ENCODE measurements at regions not wholly inside any gene's neighbourhood (a gene's known extent, or its start where the extent isn't known, plus 50 kb on each side); places are given as distances from the start of the nearest gene placed in this dataset.

DNA sequence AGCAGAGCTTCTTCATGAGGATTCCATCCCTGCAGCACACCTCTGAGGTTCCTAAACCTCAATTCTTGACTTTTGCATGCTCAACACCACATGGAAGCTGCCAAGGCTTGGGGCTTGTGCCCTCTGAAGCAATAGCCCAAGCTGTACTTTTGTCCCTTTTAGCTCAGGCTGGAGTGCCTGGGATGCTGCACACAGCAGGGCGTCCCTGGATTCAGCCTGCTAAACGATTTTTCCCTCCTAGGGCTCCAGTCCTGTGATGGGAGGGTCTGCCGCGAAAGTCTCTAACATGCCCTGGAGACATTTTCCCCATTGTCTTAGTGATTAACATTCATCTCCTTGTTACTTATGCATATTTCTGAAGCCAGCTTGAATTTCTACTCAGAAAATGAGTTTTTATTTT is 98.3 kb downstream of the SLITRK5 start:
- Histone ChIP-seq H3K4me3 (no peak overlapping the region), H3K27ac (ENCODE audit: low read depth) (no peak overlapping the region), H3K27me3 (ENCODE audit: insufficient read depth) (no peaks in the 10 kb centered on the region), H3K4me1 (ENCODE audit: insufficient read depth) (no peaks in the 10 kb centered on the region), H4K20me1 (replicated peaks; ENCODE audit: insufficient read depth) (no peaks in the 10 kb centered on the region), H3K79me2 (replicated peaks; ENCODE audit: insufficient read depth) (no peaks in the 10 kb centered on the region), H3F3A (replicated peaks; ENCODE audit: low read depth) (no peaks in the 10 kb centered on the region), H3K9me2 (ENCODE audit: insufficient read depth) (no peaks in the 10 kb centered on the region), H2AFZ (no peak overlapping the region), H3K36me3 (ENCODE audit: insufficient read depth) (no peaks in the 10 kb centered on the region), H3K4me2 (no peak overlapping the region)
- Mint-ChIP-seq H3K27me3 (ENCODE audit: insufficient read depth, low read depth, poor library complexity) (no peaks in the 10 kb centered on the region), H3K4me3 (no peak overlapping the region), H3K36me3 (ENCODE audit: low read depth) (no peaks in the 10 kb centered on the region), H3K9me3 (no peaks in the 10 kb centered on the region; the same call in 1 of the 3 replicates), H3K4me1 (peaks cover 12% of the 10 kb centered on the region; the same call in 2 of the 3 replicates), H3K27ac (no peak overlapping the region)
- DNase-seq (ENCODE audit: low spot score) = no peak
- TF ChIP-seq NANOG (IDR thresholded peaks at IDR 0.05; ENCODE audit: borderline replicate concordance) (no peak), CREB1 (CRISPR knock-in tag; IDR thresholded peaks at IDR 0.05; ENCODE audit: low read depth) (no peak), EZH2 (IDR thresholded peaks at IDR 0.05; ENCODE audit: low read depth, unreplicated experiment) (no peak), ZNF462 (CRISPR knock-in tag; IDR thresholded peaks at IDR 0.05) (no peak), POLR2AphosphoS5 (IDR thresholded peaks at IDR 0.05; ENCODE audit: low read depth) (no peak), REST (IDR thresholded peaks at IDR 0.05; ENCODE audit: unreplicated experiment) (no peak), ZNF331 (CRISPR knock-in tag; IDR thresholded peaks at IDR 0.05; ENCODE audit: low read depth) (no peak), EZH2phosphoT487 (IDR thresholded peaks at IDR 0.05; ENCODE audit: unreplicated experiment) (no peak), JUNB (IDR thresholded peaks at IDR 0.05; ENCODE audit: unreplicated experiment) (no peak), STAT1 (IDR thresholded peaks at IDR 0.05; ENCODE audit: unreplicated experiment) (no peak), ZNF114 (CRISPR knock-in tag; IDR thresholded peaks at IDR 0.05) (no peak)
- TF ChIP-seq, protein P1, sequence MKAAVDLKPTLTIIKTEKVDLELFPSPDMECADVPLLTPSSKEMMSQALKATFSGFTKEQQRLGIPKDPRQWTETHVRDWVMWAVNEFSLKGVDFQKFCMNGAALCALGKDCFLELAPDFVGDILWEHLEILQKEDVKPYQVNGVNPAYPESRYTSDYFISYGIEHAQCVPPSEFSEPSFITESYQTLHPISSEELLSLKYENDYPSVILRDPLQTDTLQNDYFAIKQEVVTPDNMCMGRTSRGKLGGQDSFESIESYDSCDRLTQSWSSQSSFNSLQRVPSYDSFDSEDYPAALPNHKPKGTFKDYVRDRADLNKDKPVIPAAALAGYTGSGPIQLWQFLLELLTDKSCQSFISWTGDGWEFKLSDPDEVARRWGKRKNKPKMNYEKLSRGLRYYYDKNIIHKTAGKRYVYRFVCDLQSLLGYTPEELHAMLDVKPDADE (IDR thresholded peaks at IDR 0.05) = no peak
- no peak for ATAC-seq

Data from GM23338 (cell line).